ENCODE measurements at regions not wholly inside any gene's neighbourhood (a gene's known extent, or its start where the extent isn't known, plus 50 kb on each side); places are given as distances from the start of the nearest gene placed in this dataset.

- TF ChIP-seq CTCF (conservative IDR thresholded peaks at IDR 0.05; ENCODE audit: low read length) (no peak), EZH2phosphoT487 (IDR thresholded peaks at IDR 0.05; ENCODE audit: borderline replicate concordance, low read depth, low read length) (no peak)
These were observed 299.3 kb upstream of the RARB start for GRCh38 chr3:25128735-25129134.

All from OCI-LY7 (cell line).